PC-3 (cell line): ENCODE measurements at regions not wholly inside any gene's neighbourhood (a gene's known extent, or its start where the extent isn't known, plus 50 kb on each side); places are given as distances from the start of the nearest gene placed in this dataset.
"Not testable (repeated sequence)": the region's sequence is repeated elsewhere in the genome, so short reads cannot be mapped to it uniquely, and the experiment has no call there.

ENCODE experiments used
- ATAC-seq: fragments of 200-7000 bp; cut with Tn5 transposase; 2 replicates; pipeline ENCODE4 v1.9.1; 2020; ENCODE audit warnings: mild to moderate bottlenecking, moderate library complexity
- BruUV-seq: library from RNA; stranded (reverse); fragments of 400-500 nt; replicated peaks from 2 replicates; lab custom pipeline; 2021; lab: Mats Ljungman, UMichigan
- CTCF ChIA-PET: fragments of 300-600 bp; sonication (Branson Sonifier 250); formaldehyde crosslinking; loops from one replicate; lab custom pipeline; 2022; ENCODE audit warnings: antibody characterized with exemption; lab: Charles Lee
- POLR2A ChIA-PET: fragments of 300-600 bp; sonication (Branson Sonifier 250); formaldehyde crosslinking; loops from one replicate; lab custom pipeline; 2022; ENCODE audit warnings: antibody characterized with exemption; ENCODE audit not compliant: unreplicated experiment; lab: Charles Lee
- DNase-seq: peaks from one replicate; pipeline ENCODE4 v3.0.0-alpha.2; 2015
- H2AFZ ChIP-seq: fragments of 300-600 bp; sonication (generic); 2 replicates; pipeline ENCODE4 v1.6.0; 2016; ENCODE audit warnings: antibody characterized with exemption, low read length
- H3F3A ChIP-seq: fragments of 300-600 bp; sonication (generic); one replicate; pipeline ENCODE4 v1.6.0; 2017; ENCODE audit warnings: antibody characterized with exemption, low read length, control low read depth, mild to moderate bottlenecking; ENCODE audit not compliant: unreplicated experiment
- H3K27ac ChIP-seq: fragments of 300-600 bp; sonication (generic); 2 replicates; pipeline ENCODE4 v1.5.1; 2016; ENCODE audit warnings: mild to moderate bottlenecking, low read length
- H3K27me3 ChIP-seq: fragments of 300-600 bp; sonication (generic); 2 replicates; pipeline ENCODE4 v1.6.1; 2016; ENCODE audit warnings: low read length, mixed read lengths
- H3K36me3 ChIP-seq: fragments of 300-600 bp; sonication (generic); 2 replicates; pipeline ENCODE4 v1.6.1; 2016; ENCODE audit warnings: low read depth, mixed run types, low read length, mixed read lengths
- H3K4me1 ChIP-seq: fragments of 300-600 bp; sonication (generic); 2 replicates; pipeline ENCODE4 v1.5.1; 2016; ENCODE audit warnings: low read length; ENCODE audit not compliant: insufficient read depth
- H3K4me2 ChIP-seq: fragments of 300-600 bp; sonication (generic); 2 replicates; pipeline ENCODE4 v1.6.0; 2016; ENCODE audit warnings: low read length
- H3K4me3 ChIP-seq: fragments of 300-600 bp; sonication (generic); 2 replicates; pipeline ENCODE4 v1.5.1; 2016; ENCODE audit warnings: mild to moderate bottlenecking, low read length, mixed read lengths
- H3K79me2 ChIP-seq: fragments of 300-600 bp; sonication (generic); 2 replicates; pipeline ENCODE4 v1.6.1; 2017; ENCODE audit warnings: low read length, mixed read lengths
- H3K9ac ChIP-seq: fragments of 300-600 bp; sonication (generic); 2 replicates; pipeline ENCODE4 v1.6.0; 2016; ENCODE audit warnings: mild to moderate bottlenecking, low read length
- H3K9me2 ChIP-seq: fragments of 300-600 bp; sonication (generic); replicated peaks from 2 replicates; pipeline ENCODE4 v1.6.1; 2016; ENCODE audit warnings: mixed run types, low read length, mixed read lengths
- H3K9me3 ChIP-seq: fragments of 300-600 bp; sonication (generic); 2 replicates; pipeline ENCODE4 v1.6.1; 2016; ENCODE audit warnings: low read length, mixed read lengths
- H4K20me1 ChIP-seq: fragments of 300-600 bp; sonication (generic); 2 replicates; pipeline ENCODE4 v1.6.1; 2016; ENCODE audit warnings: low read length, mixed read lengths
- EZH2 ChIP-seq: fragments of 300-600 bp; sonication (generic); IDR thresholded peaks from one replicate; pipeline ENCODE4 v1.6.1; 2017; ENCODE audit warnings: antibody characterized with exemption, mild to moderate bottlenecking, low read length; ENCODE audit not compliant: unreplicated experiment
- EZH2phosphoT487 ChIP-seq: fragments of 300-600 bp; sonication (generic); IDR thresholded peaks from 2 replicates; pipeline ENCODE4 v1.6.1; 2018; ENCODE audit warnings: mild to moderate bottlenecking, antibody characterized with exemption, low read length, borderline replicate concordance
- intact Hi-C: fragments of 100-400 bp; cut with micrococcal nuclease; formaldehyde crosslinking; loops from 2 replicates; pipeline ENCODE4 v1.9.0; 2023
- TF ChIP-seq, protein P1 (sequence below): fragments of 300-600 bp; sonication (generic); conservative IDR thresholded peaks from 2 replicates; pipeline ENCODE4 v1.5.1; 2017; ENCODE audit warnings: antibody characterized with exemption, low read depth, mild to moderate bottlenecking, low read length

DNA sequence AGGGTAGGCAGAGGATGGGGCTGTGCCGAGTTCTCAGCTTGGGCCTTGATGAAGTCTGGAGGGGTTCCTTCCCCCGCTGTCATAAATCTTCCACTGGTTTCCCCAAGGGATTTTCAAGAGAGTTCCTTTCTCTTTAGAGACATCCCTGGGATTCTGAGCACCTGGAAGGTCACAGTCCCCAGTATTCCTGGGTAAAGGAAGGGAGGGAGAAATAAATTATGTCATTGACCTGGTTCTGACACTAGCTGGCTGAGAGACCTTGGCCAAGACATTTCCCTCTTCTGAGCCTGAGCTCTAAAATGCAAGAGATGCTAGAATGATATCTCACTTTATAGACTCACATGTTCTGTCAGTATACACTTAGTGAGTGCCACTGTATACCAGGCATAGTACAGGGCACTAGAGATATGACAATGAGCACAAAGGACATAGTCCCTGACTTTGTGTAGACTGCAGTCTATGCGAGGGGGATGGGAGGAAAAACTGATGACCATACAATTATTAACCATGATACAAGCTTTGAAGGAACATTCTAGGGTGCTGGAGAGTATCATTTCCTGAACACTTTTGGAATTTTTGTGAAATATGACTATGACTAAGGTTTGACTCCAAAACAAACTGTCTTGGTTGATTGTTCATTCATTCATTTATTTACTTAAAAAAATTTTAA is 165.8 kb upstream of the JUN start:
- ChIA-PET CTCF (no interaction called here), POLR2A (no interaction called here)
- no peaks in the 10 kb centered on the region for H3K9me3 ChIP-seq
- ATAC-seq, result peak; percentile 40; the same call in 1 of the 2 replicates
- H3K27me3 ChIP-seq, result no peaks in the 10 kb centered on the region
- intact Hi-C loops, result no loop called here
- no peak overlapping the region for H3K27ac ChIP-seq
- no peaks in the 10 kb centered on the region for H4K20me1 ChIP-seq
- no TSS peak for BruUV-seq
- peak; percentile 43 for DNase-seq
- H3K79me2 ChIP-seq, result no peaks in the 10 kb centered on the region
- H3K9me2 ChIP-seq, result no peaks in the 10 kb centered on the region
- no peaks in the 10 kb centered on the region for H3K4me1 ChIP-seq
- no peak overlapping the region for H3K4me3 ChIP-seq
- no peaks in the 10 kb centered on the region for H3K36me3 ChIP-seq
- TF ChIP-seq, protein P1, sequence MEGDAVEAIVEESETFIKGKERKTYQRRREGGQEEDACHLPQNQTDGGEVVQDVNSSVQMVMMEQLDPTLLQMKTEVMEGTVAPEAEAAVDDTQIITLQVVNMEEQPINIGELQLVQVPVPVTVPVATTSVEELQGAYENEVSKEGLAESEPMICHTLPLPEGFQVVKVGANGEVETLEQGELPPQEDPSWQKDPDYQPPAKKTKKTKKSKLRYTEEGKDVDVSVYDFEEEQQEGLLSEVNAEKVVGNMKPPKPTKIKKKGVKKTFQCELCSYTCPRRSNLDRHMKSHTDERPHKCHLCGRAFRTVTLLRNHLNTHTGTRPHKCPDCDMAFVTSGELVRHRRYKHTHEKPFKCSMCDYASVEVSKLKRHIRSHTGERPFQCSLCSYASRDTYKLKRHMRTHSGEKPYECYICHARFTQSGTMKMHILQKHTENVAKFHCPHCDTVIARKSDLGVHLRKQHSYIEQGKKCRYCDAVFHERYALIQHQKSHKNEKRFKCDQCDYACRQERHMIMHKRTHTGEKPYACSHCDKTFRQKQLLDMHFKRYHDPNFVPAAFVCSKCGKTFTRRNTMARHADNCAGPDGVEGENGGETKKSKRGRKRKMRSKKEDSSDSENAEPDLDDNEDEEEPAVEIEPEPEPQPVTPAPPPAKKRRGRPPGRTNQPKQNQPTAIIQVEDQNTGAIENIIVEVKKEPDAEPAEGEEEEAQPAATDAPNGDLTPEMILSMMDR, result no peak
- no peak for TF ChIP-seq EZH2
- TF ChIP-seq EZH2phosphoT487, result no peak
- no peak overlapping the region for H2AFZ ChIP-seq
- no peaks in the 10 kb centered on the region for H3F3A ChIP-seq
- H3K9ac ChIP-seq, result no peak overlapping the region
- H3K4me2 ChIP-seq, result no peak overlapping the region

DNA sequence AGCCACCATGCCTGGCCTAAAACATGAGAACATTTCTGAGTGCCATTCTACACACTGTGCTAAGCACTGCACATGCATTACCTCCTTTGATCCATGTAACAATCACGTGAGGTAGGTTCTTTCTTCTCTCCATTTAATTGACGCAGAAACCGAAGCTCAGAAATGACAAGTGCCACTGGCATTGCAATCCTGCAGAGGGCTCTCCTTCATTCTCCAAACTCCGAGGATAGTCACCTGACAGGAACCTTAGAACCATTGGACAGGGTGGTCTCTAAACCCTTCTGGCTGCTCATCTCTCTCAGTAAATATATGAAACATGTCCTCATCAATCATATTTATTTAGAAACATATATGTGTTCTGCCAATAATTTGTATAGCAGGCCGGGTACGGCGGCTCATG is 167.1 kb upstream of the JUN start:
- no peaks in the 10 kb centered on the region for H3F3A ChIP-seq
- no peak overlapping the region for H3K4me2 ChIP-seq
- H4K20me1 ChIP-seq, result no peaks in the 10 kb centered on the region
- TF ChIP-seq, protein P1, result no peak
- TF ChIP-seq EZH2 (no peak), EZH2phosphoT487 (no peak)
- H3K9me3 ChIP-seq, result no peaks in the 10 kb centered on the region
- intact Hi-C loops, result no loop called here
- no TSS peak for BruUV-seq
- CTCF ChIA-PET, result no interaction called here
- POLR2A ChIA-PET, result no interaction called here
- DNase-seq, result no peak
- H3K27ac ChIP-seq, result no peak overlapping the region
- no peak overlapping the region for H2AFZ ChIP-seq
- H3K79me2 ChIP-seq, result no peaks in the 10 kb centered on the region
- H3K9me2 ChIP-seq, result no peaks in the 10 kb centered on the region
- no peaks in the 10 kb centered on the region for H3K27me3 ChIP-seq
- no peaks in the 10 kb centered on the region for H3K4me1 ChIP-seq
- no peak for ATAC-seq
- no peaks in the 10 kb centered on the region for H3K36me3 ChIP-seq
- no peak overlapping the region for H3K9ac ChIP-seq
- H3K4me3 ChIP-seq, result no peak overlapping the region

DNA sequence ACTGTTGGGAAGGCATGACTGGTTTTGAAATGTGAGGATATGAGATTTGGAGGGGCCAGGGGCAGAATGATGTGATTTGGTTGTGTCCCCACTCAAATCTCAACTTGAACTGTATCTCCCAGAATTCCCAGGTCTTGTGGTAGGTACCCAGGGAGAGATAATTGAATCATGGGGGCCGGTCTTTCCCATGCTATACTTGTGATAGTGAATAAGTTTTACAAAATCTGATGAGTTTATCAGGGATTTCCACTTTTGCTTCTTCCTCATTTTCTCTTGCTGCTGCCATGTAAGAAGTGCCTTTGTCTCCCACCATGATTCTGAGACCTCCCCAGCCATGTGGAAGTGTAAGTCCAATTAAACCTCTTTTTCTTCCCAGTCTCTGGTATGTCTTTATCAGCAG is 170.1 kb upstream of the JUN start:
- ATAC-seq, DNase-seq, H3K4me3 ChIP-seq, POLR2A ChIA-PET, intact Hi-C loops, H3K9me2 ChIP-seq, H4K20me1 ChIP-seq, H2AFZ ChIP-seq, H3K9me3 ChIP-seq, CTCF ChIA-PET, BruUV-seq, H3K4me2 ChIP-seq, H3K27ac ChIP-seq, H3F3A ChIP-seq, H3K36me3 ChIP-seq, H3K9ac ChIP-seq, H3K79me2 ChIP-seq, H3K27me3 ChIP-seq, H3K4me1 ChIP-seq: not testable (repeated sequence)

DNA sequence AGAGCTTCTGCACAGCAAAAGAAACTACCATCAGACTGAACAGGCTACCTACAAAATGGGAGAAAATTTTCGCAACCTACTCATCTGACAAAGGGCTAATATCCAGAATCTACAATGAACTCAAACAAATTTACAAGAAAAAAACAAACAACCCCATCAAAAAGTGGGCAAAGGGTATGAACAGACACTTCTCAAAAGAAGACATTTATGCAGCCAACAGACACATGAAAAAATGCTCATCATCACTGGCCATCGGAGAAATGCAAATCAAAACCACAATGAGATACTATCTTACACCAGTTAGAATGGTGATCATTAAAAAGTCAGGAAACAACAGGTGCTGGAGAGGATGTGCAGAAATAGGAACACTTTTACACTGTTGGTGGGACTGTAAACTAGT is 179.4 kb upstream of the JUN start:
- BruUV-seq, CTCF ChIA-PET, H3K9ac ChIP-seq, H3K4me3 ChIP-seq, H2AFZ ChIP-seq, H3K36me3 ChIP-seq, DNase-seq, H4K20me1 ChIP-seq, H3K27ac ChIP-seq, H3K9me2 ChIP-seq, H3K4me1 ChIP-seq, H3K9me3 ChIP-seq, POLR2A ChIA-PET, H3F3A ChIP-seq, ATAC-seq, H3K27me3 ChIP-seq, intact Hi-C loops, H3K4me2 ChIP-seq, H3K79me2 ChIP-seq: not testable (repeated sequence)
